Trophoblast cell (in vitro differentiated cells and primary cell): ENCODE measurements at regions not wholly inside any gene's neighbourhood (a gene's known extent, or its start where the extent isn't known, plus 50 kb on each side); places are given as distances from the start of the nearest gene placed in this dataset.

Experiments used
- DNase-seq, 2 donors: peaks; one replicate each; pipeline ENCODE4 v3.0.0-alpha.2; 2016
- H2AFZ ChIP-seq: 2 replicates; pipeline ENCODE4 v1.6.1; 2013; ENCODE audit warnings: low read length, moderate library complexity, mild to moderate bottlenecking; ENCODE audit not compliant: insufficient read depth, poor library complexity
- H2AK5ac ChIP-seq: 2 replicates; pipeline ENCODE4 v1.6.1; 2013; ENCODE audit warnings: mild to moderate bottlenecking, low read length
- H2BK120ac ChIP-seq: 2 replicates; pipeline ENCODE4 v1.6.1; 2013; ENCODE audit warnings: low read length, mild to moderate bottlenecking, moderate library complexity; ENCODE audit not compliant: insufficient read depth, poor library complexity
- H2BK12ac ChIP-seq: 2 replicates; pipeline ENCODE4 v1.6.1; 2013; ENCODE audit warnings: mild to moderate bottlenecking, low read length, moderate library complexity
- H2BK5ac ChIP-seq: 2 replicates; pipeline ENCODE4 v1.6.1; 2013; ENCODE audit warnings: low read length, low read depth, moderate library complexity, mild to moderate bottlenecking; ENCODE audit not compliant: poor library complexity
- H3K14ac ChIP-seq: 2 replicates; pipeline ENCODE4 v1.6.1; 2013; ENCODE audit warnings: mild to moderate bottlenecking, low read length
- H3K18ac ChIP-seq: 2 replicates; pipeline ENCODE4 v1.6.1; 2013; ENCODE audit warnings: mild to moderate bottlenecking, low read length
- H3K23ac ChIP-seq: 2 replicates; pipeline ENCODE4 v1.6.1; 2013; ENCODE audit warnings: low read length
- H3K27ac ChIP-seq: 2 replicates; pipeline ENCODE4 v1.5.1; 2013; ENCODE audit warnings: low read depth, mild to moderate bottlenecking, inconsistent platforms, low read length, moderate library complexity
- H3K27me3 ChIP-seq: 2 replicates; pipeline ENCODE4 v1.6.1; 2013; ENCODE audit warnings: inconsistent platforms, mild to moderate bottlenecking, low read length, moderate library complexity; ENCODE audit not compliant: insufficient read depth
- H3K36me3 ChIP-seq, 2 experiments: 1 replicate in 1 of 2; 2 replicates in 1 of 2; pipeline ENCODE4 v1.6.1; 2013; ENCODE audit warnings: low read length in 2 of 2, mild to moderate bottlenecking in 2 of 2, moderate library complexity in 1 of 2; ENCODE audit not compliant: insufficient read depth in 2 of 2, control insufficient read depth in 1 of 2
- H3K4ac ChIP-seq: 2 replicates; pipeline ENCODE4 v1.6.1; 2013; ENCODE audit warnings: low read depth, mild to moderate bottlenecking, low read length, moderate library complexity
- H3K4me1 ChIP-seq, 2 experiments: 1 replicate in 1 of 2; 2 replicates in 1 of 2; pipeline ENCODE4 v1.6.1; 2013; ENCODE audit warnings: low read length in 2 of 2, mild to moderate bottlenecking in 2 of 2, moderate library complexity in 1 of 2; ENCODE audit not compliant: insufficient read depth in 2 of 2, control insufficient read depth in 1 of 2
- H3K4me2 ChIP-seq: 2 replicates; pipeline ENCODE4 v1.6.1; 2013; ENCODE audit warnings: inconsistent platforms, mild to moderate bottlenecking, low read length, moderate library complexity
- H3K4me3 ChIP-seq: 2 replicates; pipeline ENCODE4 v1.5.1; 2013; ENCODE audit warnings: mild to moderate bottlenecking, low read depth, low read length, inconsistent platforms
- H3K79me1 ChIP-seq: one replicate; pipeline ENCODE4 v1.6.1; 2013; ENCODE audit warnings: low read length
- H3K79me2 ChIP-seq: 2 replicates; pipeline ENCODE4 v1.6.1; 2013; ENCODE audit warnings: low read length, mild to moderate bottlenecking; ENCODE audit not compliant: control insufficient read depth, insufficient read depth, poor library complexity
- H3K9ac ChIP-seq: 2 replicates; pipeline ENCODE4 v1.6.1; 2013; ENCODE audit warnings: mild to moderate bottlenecking, low read length
- H3K9me3 ChIP-seq: 2 replicates; pipeline ENCODE4 v1.6.1; 2013; ENCODE audit warnings: low read depth, mild to moderate bottlenecking, control low read depth, inconsistent platforms, low read length; ENCODE audit not compliant: insufficient read depth
- H4K12ac ChIP-seq: 2 replicates; pipeline ENCODE4 v1.6.1; 2013; ENCODE audit warnings: low read depth, mild to moderate bottlenecking, low read length, moderate library complexity
- H4K8ac ChIP-seq: 2 replicates; pipeline ENCODE4 v1.6.1; 2013; ENCODE audit warnings: low read depth, mild to moderate bottlenecking, low read length, moderate library complexity
- H4K91ac ChIP-seq: one replicate; pipeline ENCODE4 v1.6.1; 2013; ENCODE audit warnings: low read depth, mild to moderate bottlenecking, low read length, moderate library complexity
- WGBS: extraction: QIAGEN DNeasy Blood & Tissue Kit; methylation state at CpG from one replicate; pipeline ENCODE4 v1.1.7; 2013; ENCODE audit warnings: missing lambda C conversion rate; ENCODE audit not compliant: insufficient read length, insufficient coverage; ENCODE audit errors: extremely low coverage; 5-methylcytosine and 5-hydroxymethylcytosine counted together

DNA sequence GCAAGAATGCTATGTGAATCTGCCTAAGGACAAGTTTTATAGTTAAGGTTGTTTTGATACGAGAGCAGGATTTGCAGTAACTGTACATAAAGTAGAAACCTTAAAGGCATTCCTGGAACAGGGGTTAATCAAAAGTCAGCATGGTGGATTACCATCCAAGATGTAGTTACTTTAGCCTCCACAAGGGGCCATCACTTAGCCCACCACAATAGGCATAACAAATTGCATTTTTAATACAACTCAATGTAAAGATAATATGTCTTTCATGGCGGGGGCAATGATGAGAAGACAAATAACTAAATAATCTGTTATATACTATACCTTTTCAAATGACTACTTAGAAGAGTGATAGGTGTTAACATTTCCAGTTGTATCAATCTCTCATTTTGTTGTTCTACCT lies 611.2 kb upstream of the ADGRL4 start:
- no peak overlapping the region for H3K23ac ChIP-seq
- no peak overlapping the region for H2BK120ac ChIP-seq
- no peak overlapping the region for H2BK12ac ChIP-seq
- no peak overlapping the region for H2BK5ac ChIP-seq
- H3K36me3 ChIP-seq: no peaks in the 10 kb centered on the region
- no peaks in the 10 kb centered on the region for H3K79me2 ChIP-seq
- no peak overlapping the region for H3K14ac ChIP-seq
- no peak overlapping the region for H2AFZ ChIP-seq
- no peaks in the 10 kb centered on the region for H3K9me3 ChIP-seq
- H2AK5ac ChIP-seq: no peak overlapping the region
- H4K91ac ChIP-seq: no peak overlapping the region
- H3K9ac ChIP-seq: no peak overlapping the region
- H4K12ac ChIP-seq: no peak overlapping the region
- H3K27ac ChIP-seq: no peak overlapping the region
- no peaks in the 10 kb centered on the region for H3K4me1 ChIP-seq
- no peak overlapping the region for H3K4ac ChIP-seq
- no peak overlapping the region for H3K4me2 ChIP-seq
- H3K79me1 ChIP-seq: no peaks in the 10 kb centered on the region
- no CpG with 5 or more reads among the region's 2 CpGs for WGBS
- no peak for DNase-seq
- H3K27me3 ChIP-seq: no peaks in the 10 kb centered on the region
- no peak overlapping the region for H3K4me3 ChIP-seq
- no peak overlapping the region for H3K18ac ChIP-seq
- H4K8ac ChIP-seq: no peak overlapping the region

DNA sequence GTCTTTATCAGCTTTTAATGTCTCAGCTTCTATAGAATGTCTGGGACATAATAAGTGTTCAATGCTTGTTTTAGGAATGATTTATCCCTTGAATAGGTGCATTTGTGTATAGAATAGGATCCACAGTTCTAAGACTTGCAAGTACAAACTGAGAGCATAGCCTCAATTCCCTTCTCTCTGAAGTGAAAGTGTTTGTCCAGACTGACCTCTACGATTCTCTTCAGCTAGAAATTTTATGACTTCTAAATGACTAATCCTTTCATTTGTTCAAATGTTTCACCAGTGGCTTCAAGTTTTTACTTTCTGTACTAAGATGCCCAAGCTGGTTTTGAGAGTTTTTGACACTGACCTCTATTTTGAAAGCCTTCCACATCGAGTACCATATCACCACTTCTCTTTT lies 608.2 kb upstream of the ADGRL4 start:
- Histone ChIP-seq H2BK12ac (no peak overlapping the region), H3K9ac (no peak overlapping the region), H4K8ac (no peak overlapping the region), H4K12ac (no peak overlapping the region), H3K4me1 (no peaks in the 10 kb centered on the region), H3K27ac (no peak overlapping the region), H3K4me2 (no peak overlapping the region), H2BK5ac (no peak overlapping the region), H2AFZ (no peak overlapping the region), H3K79me2 (no peaks in the 10 kb centered on the region), H3K4me3 (no peak overlapping the region), H3K79me1 (no peaks in the 10 kb centered on the region), H3K4ac (no peak overlapping the region), H2AK5ac (no peak overlapping the region), H3K14ac (no peak overlapping the region), H4K91ac (no peak overlapping the region), H3K23ac (no peak overlapping the region), H2BK120ac (no peak overlapping the region), H3K9me3 (no peaks in the 10 kb centered on the region), H3K27me3 (no peaks in the 10 kb centered on the region), H3K18ac (no peak overlapping the region), H3K36me3 (no peaks in the 10 kb centered on the region)
- DNase-seq: no peak
- 100% methylated on average over 1 of the region's 2 CpGs for WGBS

DNA sequence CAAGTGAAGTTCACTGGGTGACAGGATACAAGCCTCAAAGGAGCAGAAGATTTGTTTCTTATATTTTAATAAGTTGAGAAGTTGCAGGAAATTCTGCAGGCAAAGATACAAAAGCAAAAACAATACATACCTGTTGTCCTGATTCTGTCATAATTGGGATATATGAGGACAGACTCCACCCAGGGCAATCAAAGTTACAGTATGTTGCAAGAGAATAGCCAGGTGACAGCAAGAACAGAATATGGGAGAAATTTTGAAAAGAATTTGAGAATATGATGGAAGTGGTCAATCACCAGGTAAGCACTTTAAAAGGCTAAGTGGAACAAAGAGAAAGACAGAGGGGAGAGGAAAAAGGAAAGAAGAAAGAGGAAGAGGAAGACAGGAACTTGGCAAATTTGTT lies 607.6 kb upstream of the ADGRL4 start:
- DNase-seq: no peak
- H4K12ac ChIP-seq: no peak overlapping the region
- no peak overlapping the region for H3K9ac ChIP-seq
- H2BK12ac ChIP-seq: no peak overlapping the region
- no peak overlapping the region for H3K14ac ChIP-seq
- no peak overlapping the region for H3K23ac ChIP-seq
- H3K27ac ChIP-seq: no peak overlapping the region
- H3K18ac ChIP-seq: no peak overlapping the region
- H4K91ac ChIP-seq: no peak overlapping the region
- no peak overlapping the region for H2BK5ac ChIP-seq
- H2BK120ac ChIP-seq: no peak overlapping the region
- no peak overlapping the region for H4K8ac ChIP-seq
- no peak overlapping the region for H3K4ac ChIP-seq
- no peaks in the 10 kb centered on the region for H3K27me3 ChIP-seq
- H3K36me3 ChIP-seq: no peaks in the 10 kb centered on the region
- H3K4me3 ChIP-seq: no peak overlapping the region
- no peaks in the 10 kb centered on the region for H3K79me1 ChIP-seq
- no peak overlapping the region for H2AFZ ChIP-seq
- H2AK5ac ChIP-seq: no peak overlapping the region
- H3K9me3 ChIP-seq: no peaks in the 10 kb centered on the region
- no peaks in the 10 kb centered on the region for H3K79me2 ChIP-seq
- no peaks in the 10 kb centered on the region for H3K4me1 ChIP-seq
- no peak overlapping the region for H3K4me2 ChIP-seq

DNA sequence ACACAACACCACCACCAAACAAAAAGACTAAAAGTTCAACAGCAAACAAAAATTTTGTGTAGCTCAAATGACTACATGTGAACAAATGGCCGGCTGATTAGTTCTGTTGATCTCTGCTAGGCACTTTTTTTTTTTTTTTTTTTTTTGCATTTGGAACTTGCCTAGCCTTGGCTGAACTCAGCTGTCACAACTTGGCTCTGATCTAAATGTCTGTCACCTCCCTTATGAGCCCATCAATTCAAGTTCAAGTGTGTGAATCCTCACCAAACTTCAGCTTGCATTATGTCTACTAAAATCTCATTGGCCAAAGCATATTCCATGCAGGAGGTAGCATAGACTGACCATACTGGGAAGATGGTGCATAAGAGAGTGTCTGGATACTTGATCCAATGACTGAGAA lies 606.5 kb upstream of the ADGRL4 start:
- Histone ChIP-seq H3K23ac (no peak overlapping the region), H3K4me1 (no peaks in the 10 kb centered on the region), H4K91ac (no peak overlapping the region), H4K8ac (no peak overlapping the region), H3K4me2 (no peak overlapping the region), H3K36me3 (no peaks in the 10 kb centered on the region), H3K9ac (no peak overlapping the region), H3K79me2 (no peaks in the 10 kb centered on the region), H3K27ac (no peak overlapping the region), H2BK5ac (no peak overlapping the region), H3K4ac (no peak overlapping the region), H2BK120ac (no peak overlapping the region), H3K4me3 (no peak overlapping the region), H3K14ac (no peak overlapping the region), H3K9me3 (no peaks in the 10 kb centered on the region), H4K12ac (no peak overlapping the region), H2BK12ac (no peak overlapping the region), H2AFZ (no peak overlapping the region), H3K79me1 (no peaks in the 10 kb centered on the region), H2AK5ac (no peak overlapping the region), H3K27me3 (no peaks in the 10 kb centered on the region), H3K18ac (no peak overlapping the region)
- no CpG with 5 or more reads among the region's 1 CpG for WGBS
- DNase-seq: no peak
